Lower leg skin (tissue), 4 donors: ENCODE measurements at regions not wholly inside any gene's neighbourhood (a gene's known extent, or its start where the extent isn't known, plus 50 kb on each side); places are given as distances from the start of the nearest gene placed in this dataset.

Experiments
- DNase-seq, 2 donors: peaks; one replicate each; pipeline ENCODE4 v3.0.0-alpha.2; 2019; ENCODE audit warnings: low spot score in 2 of 2
- H3K4me3 ChIP-seq: fragments of 200-600 bp; sonication (generic); 2 replicates; pipeline ENCODE4 v1.5.1; 2017; ENCODE audit warnings: mild to moderate bottlenecking, low read depth; ENCODE audit not compliant: poor library complexity, severe bottlenecking
- CTCF ChIP-seq, 3 donors: fragments of 450-650 bp; IDR thresholded peaks; one replicate each; pipeline ENCODE4 v1.5.1; 2016; ENCODE audit warnings: antibody characterized with exemption in 3 of 3, mild to moderate bottlenecking in 3 of 3, moderate library complexity in 2 of 3
- POLR2A ChIP-seq, 2 donors: fragments of 450-650 bp; IDR thresholded peaks; one replicate each; pipeline ENCODE4 v1.6.1; 2016 to 2017; ENCODE audit warnings: antibody characterized with exemption in 2 of 2, mild to moderate bottlenecking in 1 of 2, moderate library complexity in 1 of 2
- WGBS, 2 donors: methylation state at CpG; one replicate each; pipeline ENCODE4 v1.1.5; 2018; 5-methylcytosine and 5-hydroxymethylcytosine counted together
- intact Hi-C: fragments of 100-400 bp; cut with DNase I; formaldehyde crosslinking; loops from one replicate; pipeline ENCODE4 v1.15.0; 2023; ENCODE audit warnings: low total_unique reads

GRCh38 chr12:118549510-118549980 lies 173.2 kb downstream of the SUDS3 start:
- WGBS, 2 donors: 58 to 74% methylated on average over 8 of the region's 8 CpGs
- TF ChIP-seq CTCF (IDR thresholded peaks at IDR 0.05): no peak
- no peak for TF ChIP-seq POLR2A (IDR thresholded peaks at IDR 0.05)
- no peak overlapping the region for H3K4me3 ChIP-seq
- no peak for DNase-seq
- intact Hi-C loops: no loop called here

GRCh38 chr12:118553856-118554504 lies 177.6 kb downstream of the SUDS3 start:
- intact Hi-C loops: no loop called here
- no peak for DNase-seq
- 64 to 75% methylated on average over 5 of the region's 5 CpGs for WGBS, 2 donors
- TF ChIP-seq POLR2A (IDR thresholded peaks at IDR 0.05): no peak
- TF ChIP-seq CTCF (IDR thresholded peaks at IDR 0.05): no peak
- no peak overlapping the region for H3K4me3 ChIP-seq

- DNase-seq: no peak
- no peak overlapping the region for H3K4me3 ChIP-seq
- 75 to 78% methylated on average over 4 of the region's 4 CpGs for WGBS, 2 donors
- intact Hi-C loops: no loop called here
- no peak for TF ChIP-seq POLR2A (IDR thresholded peaks at IDR 0.05)
- TF ChIP-seq CTCF (IDR thresholded peaks at IDR 0.05): no peak
Observed at GRCh38 chr12:118558941-118559340, 182.6 kb downstream of the SUDS3 start.

GRCh38 chr12:118560733-118561132 lies 184.4 kb downstream of the SUDS3 start:
- 73 to 75% methylated on average over 4 of the region's 4 CpGs for WGBS, 2 donors
- DNase-seq: no peak
- intact Hi-C loops: no loop called here
- no peak overlapping the region for H3K4me3 ChIP-seq
- TF ChIP-seq CTCF (IDR thresholded peaks at IDR 0.05) (no peak), POLR2A (IDR thresholded peaks at IDR 0.05) (no peak)

- WGBS, 2 donors: 83 to 96% methylated on average over 5 of the region's 5 CpGs
- intact Hi-C loops: no loop called here
- no peak overlapping the region for H3K4me3 ChIP-seq
- no peak for TF ChIP-seq POLR2A (IDR thresholded peaks at IDR 0.05)
- no peak for TF ChIP-seq CTCF (IDR thresholded peaks at IDR 0.05)
- DNase-seq: no peak
Observed at GRCh38 chr12:118571730-118572129, 195.4 kb downstream of the SUDS3 start.

- no peak overlapping the region for H3K4me3 ChIP-seq
- TF ChIP-seq CTCF (IDR thresholded peaks at IDR 0.05): no peak
- no peak for TF ChIP-seq POLR2A (IDR thresholded peaks at IDR 0.05)
- WGBS, 2 donors: 75 to 85% methylated on average over 3 of the region's 3 CpGs
- intact Hi-C loops: no loop called here
- no peak for DNase-seq
Observed at GRCh38 chr12:118574288-118574687, 197.9 kb downstream of the SUDS3 start.
